A549 (cell line): ENCODE measurements at regions not wholly inside any gene's neighbourhood (a gene's known extent, or its start where the extent isn't known, plus 50 kb on each side); places are given as distances from the start of the nearest gene placed in this dataset.
"Not testable (repeated sequence)": the region's sequence is repeated elsewhere in the genome, so short reads cannot be mapped to it uniquely, and the experiment has no call there.

Experiments
- CTCF ChIP-seq: fragments of >200 bp; sonication (Bioruptor Twin); formaldehyde crosslinking; IDR thresholded peaks from 3 replicates; pipeline ENCODE4 v1.5.1; 2016
- EHMT2 ChIP-seq: fragments of 200-600 bp; sonication (generic); IDR thresholded peaks from 2 replicates; pipeline ENCODE4 v1.6.1; 2016; ENCODE audit warnings: antibody characterized with exemption, low read depth, mild to moderate bottlenecking, moderate library complexity
- ELK1 ChIP-seq: fragments of 150-350 bp; IDR thresholded peaks from 2 replicates; pipeline ENCODE4 v1.6.1; 2014; ENCODE audit warnings: low read depth, mild to moderate bottlenecking, low read length
- ESRRA ChIP-seq: fragments of 150-350 bp; IDR thresholded peaks from 2 replicates; pipeline ENCODE4 v1.6.1; 2014; ENCODE audit warnings: mild to moderate bottlenecking, low read length, borderline replicate concordance
- JUN ChIP-seq, 2 experiments: fragments of >200 bp; sonication (Bioruptor Twin); formaldehyde crosslinking; IDR thresholded peaks; 2 replicates in 1 of 2; 3 replicates in 1 of 2; pipeline ENCODE4 v1.6.1; 2016 to 2017
- KDM1A ChIP-seq: fragments of 200-600 bp; sonication (generic); IDR thresholded peaks from 2 replicates; pipeline ENCODE4 v1.6.1; 2016; ENCODE audit warnings: low read depth, mild to moderate bottlenecking
- MAX ChIP-seq: IDR thresholded peaks from 2 replicates; pipeline ENCODE4 v1.6.1; 2012
- POLR2A ChIP-seq: IDR thresholded peaks from 2 replicates; pipeline ENCODE4 v1.6.1; 2012; ENCODE audit warnings: mild to moderate bottlenecking, low read length
- RAD21 ChIP-seq, 2 experiments: fragments of >200 bp in 1 of 2; sonication (Bioruptor Twin) in 1 of 2; formaldehyde crosslinking in 1 of 2; IDR thresholded peaks in 1 of 2; conservative IDR thresholded peaks in 1 of 2; 2 replicates in 1 of 2; 3 replicates in 1 of 2; pipeline ENCODE4 v1.6.1; 2012 to 2018; ENCODE audit warnings: inconsistent platforms in 1 of 2
- REST ChIP-seq: fragments of 200-600 bp; sonication (generic); IDR thresholded peaks from 2 replicates; pipeline ENCODE4 v1.6.1; 2016; ENCODE audit warnings: antibody characterized with exemption, mild to moderate bottlenecking, moderate library complexity
- RNF2 ChIP-seq: fragments of 200-600 bp; sonication (generic); IDR thresholded peaks from 2 replicates; pipeline ENCODE4 v1.6.1; 2016; ENCODE audit warnings: low read depth, mild to moderate bottlenecking, antibody characterized with exemption, moderate library complexity, borderline replicate concordance
- SREBF2 ChIP-seq: fragments of 450-650 bp; IDR thresholded peaks from 2 replicates; pipeline ENCODE4 v1.6.1; 2014; ENCODE audit warnings: mild to moderate bottlenecking, moderate library complexity
- ZSCAN20 ChIP-seq: fragments of 250-450 bp; sonication (Bioruptor Pico); IDR thresholded peaks from 2 replicates; pipeline ENCODE4 v1.8.0; 2022; ENCODE audit warnings: mild to moderate bottlenecking, moderate library complexity

- not testable (repeated sequence) for TF ChIP-seq CTCF; RNF2; RAD21 (conservative IDR thresholded peaks at IDR 0.05 in 1 of 2, IDR thresholded peaks at IDR 0.05 in 1 of 2); KDM1A; MAX; ZSCAN20 (CRISPR knock-in tag); POLR2A; JUN (IDR thresholded peaks at IDR 0.05); ESRRA; REST; ELK1; EHMT2; SREBF2
These were observed 113.8 kb upstream of the FAM240B start for GRCh38 chr9:38833706-38834105.
